PC-3 (cell line): ENCODE measurements at regions not wholly inside any gene's neighbourhood (a gene's known extent, or its start where the extent isn't known, plus 50 kb on each side); places are given as distances from the start of the nearest gene placed in this dataset.

Experiments used
- ATAC-seq: fragments of 200-7000 bp; cut with Tn5 transposase; 2 replicates; pipeline ENCODE4 v1.9.1; 2020; ENCODE audit warnings: mild to moderate bottlenecking, moderate library complexity
- BruUV-seq: library from RNA; stranded (reverse); fragments of 400-500 nt; replicated peaks from 2 replicates; lab custom pipeline; 2021; lab: Mats Ljungman, UMichigan
- CTCF ChIA-PET: fragments of 300-600 bp; sonication (Branson Sonifier 250); formaldehyde crosslinking; loops from one replicate; lab custom pipeline; 2022; ENCODE audit warnings: antibody characterized with exemption; lab: Charles Lee
- POLR2A ChIA-PET: fragments of 300-600 bp; sonication (Branson Sonifier 250); formaldehyde crosslinking; loops from one replicate; lab custom pipeline; 2022; ENCODE audit warnings: antibody characterized with exemption; ENCODE audit not compliant: unreplicated experiment; lab: Charles Lee
- DNase-seq: peaks from one replicate; pipeline ENCODE4 v3.0.0-alpha.2; 2015
- H2AFZ ChIP-seq: fragments of 300-600 bp; sonication (generic); 2 replicates; pipeline ENCODE4 v1.6.0; 2016; ENCODE audit warnings: antibody characterized with exemption, low read length
- H3F3A ChIP-seq: fragments of 300-600 bp; sonication (generic); one replicate; pipeline ENCODE4 v1.6.0; 2017; ENCODE audit warnings: antibody characterized with exemption, low read length, control low read depth, mild to moderate bottlenecking; ENCODE audit not compliant: unreplicated experiment
- H3K27ac ChIP-seq: fragments of 300-600 bp; sonication (generic); 2 replicates; pipeline ENCODE4 v1.5.1; 2016; ENCODE audit warnings: mild to moderate bottlenecking, low read length
- H3K27me3 ChIP-seq: fragments of 300-600 bp; sonication (generic); 2 replicates; pipeline ENCODE4 v1.6.1; 2016; ENCODE audit warnings: low read length, mixed read lengths
- H3K36me3 ChIP-seq: fragments of 300-600 bp; sonication (generic); 2 replicates; pipeline ENCODE4 v1.6.1; 2016; ENCODE audit warnings: low read depth, mixed run types, low read length, mixed read lengths
- H3K4me1 ChIP-seq: fragments of 300-600 bp; sonication (generic); 2 replicates; pipeline ENCODE4 v1.5.1; 2016; ENCODE audit warnings: low read length; ENCODE audit not compliant: insufficient read depth
- H3K4me2 ChIP-seq: fragments of 300-600 bp; sonication (generic); 2 replicates; pipeline ENCODE4 v1.6.0; 2016; ENCODE audit warnings: low read length
- H3K4me3 ChIP-seq: fragments of 300-600 bp; sonication (generic); 2 replicates; pipeline ENCODE4 v1.5.1; 2016; ENCODE audit warnings: mild to moderate bottlenecking, low read length, mixed read lengths
- H3K79me2 ChIP-seq: fragments of 300-600 bp; sonication (generic); 2 replicates; pipeline ENCODE4 v1.6.1; 2017; ENCODE audit warnings: low read length, mixed read lengths
- H3K9ac ChIP-seq: fragments of 300-600 bp; sonication (generic); 2 replicates; pipeline ENCODE4 v1.6.0; 2016; ENCODE audit warnings: mild to moderate bottlenecking, low read length
- H3K9me2 ChIP-seq: fragments of 300-600 bp; sonication (generic); replicated peaks from 2 replicates; pipeline ENCODE4 v1.6.1; 2016; ENCODE audit warnings: mixed run types, low read length, mixed read lengths
- H3K9me3 ChIP-seq: fragments of 300-600 bp; sonication (generic); 2 replicates; pipeline ENCODE4 v1.6.1; 2016; ENCODE audit warnings: low read length, mixed read lengths
- H4K20me1 ChIP-seq: fragments of 300-600 bp; sonication (generic); 2 replicates; pipeline ENCODE4 v1.6.1; 2016; ENCODE audit warnings: low read length, mixed read lengths
- CTCF ChIP-seq: fragments of 300-600 bp; sonication (generic); conservative IDR thresholded peaks from 2 replicates; pipeline ENCODE4 v1.5.1; 2017; ENCODE audit warnings: antibody characterized with exemption, low read depth, mild to moderate bottlenecking, low read length
- EZH2 ChIP-seq: fragments of 300-600 bp; sonication (generic); IDR thresholded peaks from one replicate; pipeline ENCODE4 v1.6.1; 2017; ENCODE audit warnings: antibody characterized with exemption, mild to moderate bottlenecking, low read length; ENCODE audit not compliant: unreplicated experiment
- EZH2phosphoT487 ChIP-seq: fragments of 300-600 bp; sonication (generic); IDR thresholded peaks from 2 replicates; pipeline ENCODE4 v1.6.1; 2018; ENCODE audit warnings: mild to moderate bottlenecking, antibody characterized with exemption, low read length, borderline replicate concordance
- intact Hi-C: fragments of 100-400 bp; cut with micrococcal nuclease; formaldehyde crosslinking; loops from 2 replicates; pipeline ENCODE4 v1.9.0; 2023

- Histone ChIP-seq H3K4me1 (no peaks in the 10 kb centered on the region), H3K4me3 (no peak overlapping the region), H3K36me3 (no peaks in the 10 kb centered on the region), H4K20me1 (no peaks in the 10 kb centered on the region), H3K79me2 (no peaks in the 10 kb centered on the region), H3K4me2 (no peak overlapping the region), H3K9me2 (no peaks in the 10 kb centered on the region), H3K27me3 (peaks cover 70% of the 10 kb centered on the region), H3K9ac (no peak overlapping the region), H3K27ac (no peak overlapping the region), H3F3A (no peaks in the 10 kb centered on the region), H2AFZ (no peak overlapping the region), H3K9me3 (no peaks in the 10 kb centered on the region)
- no peak for TF ChIP-seq CTCF
- TF ChIP-seq EZH2phosphoT487: no peak
- TF ChIP-seq EZH2: no peak
- no TSS peak for BruUV-seq
- CTCF ChIA-PET: no interaction called here
- DNase-seq (no peak), ATAC-seq (no peak)
- intact Hi-C loops: no loop called here
- POLR2A ChIA-PET: no interaction called here
Measured at GRCh38 chr10:26621243-26621888, 76.1 kb upstream of the PDSS1 start.

GRCh38 chr10:26621889-26622711 is 75.4 kb upstream of the PDSS1 start:
- no peaks in the 10 kb centered on the region for H3K4me1 ChIP-seq
- intact Hi-C loops: no loop called here
- POLR2A ChIA-PET: no interaction called here
- BruUV-seq: no TSS peak
- no peak overlapping the region for H3K27ac ChIP-seq
- no peaks in the 10 kb centered on the region for H3K9me3 ChIP-seq
- peak; percentile 53; the same call in 1 of the 2 replicates for ATAC-seq
- H3K79me2 ChIP-seq: no peaks in the 10 kb centered on the region
- no peak overlapping the region for H2AFZ ChIP-seq
- H3K27me3 ChIP-seq: peaks cover 72% of the 10 kb centered on the region
- no peak for TF ChIP-seq CTCF
- no peak for TF ChIP-seq EZH2
- TF ChIP-seq EZH2phosphoT487: no peak
- H3K36me3 ChIP-seq: no peaks in the 10 kb centered on the region
- H4K20me1 ChIP-seq: no peaks in the 10 kb centered on the region
- H3K4me2 ChIP-seq: peak overlapping the region; percentile 58
- H3K9me2 ChIP-seq: no peaks in the 10 kb centered on the region
- H3K4me3 ChIP-seq: peak overlapping the region; percentile 46
- peak; percentile 13 for DNase-seq
- H3F3A ChIP-seq: no peaks in the 10 kb centered on the region
- CTCF ChIA-PET: no interaction called here
- H3K9ac ChIP-seq: no peak overlapping the region

- no TSS peak for BruUV-seq
- Histone ChIP-seq H3K27me3 (peaks cover 75% of the 10 kb centered on the region), H3K36me3 (no peaks in the 10 kb centered on the region), H3K4me1 (no peaks in the 10 kb centered on the region), H3K9me3 (no peaks in the 10 kb centered on the region), H3K27ac (no peak overlapping the region), H3K9ac (no peak overlapping the region), H4K20me1 (no peaks in the 10 kb centered on the region), H3K9me2 (no peaks in the 10 kb centered on the region), H3K4me3 (0 out of 2 replicates have a peak overlapping the region, but pooled peaks have one; percentile 46), H3F3A (no peaks in the 10 kb centered on the region), H3K4me2 (no peak overlapping the region), H2AFZ (no peak overlapping the region), H3K79me2 (no peaks in the 10 kb centered on the region)
- TF ChIP-seq EZH2 (no peak), CTCF (no peak), EZH2phosphoT487 (no peak)
- ChIA-PET CTCF (no interaction called here), POLR2A (no interaction called here)
- intact Hi-C loops: no loop called here
- ATAC-seq (no peak), DNase-seq (no peak)
Measured at GRCh38 chr10:26622891-26623290, 74.6 kb upstream of the PDSS1 start.
